GM12878 (cell line): ENCODE measurements at regions not wholly inside any gene's neighbourhood (a gene's known extent, or its start where the extent isn't known, plus 50 kb on each side); places are given as distances from the start of the nearest gene placed in this dataset.

Experiments
- ATAC-seq: fragments of 200-7000 bp; cut with Tn5 transposase; 3 replicates; pipeline ENCODE4 v1.9.1; 2020; ENCODE audit warnings: mild to moderate bottlenecking, moderate library complexity
- BruUV-seq: library from RNA; stranded (reverse); fragments of 400-500 nt; replicated peaks from 2 replicates; lab custom pipeline; 2021; lab: Mats Ljungman, UMichigan
- CTCF ChIA-PET: fragments of 300-600 bp; sonication (Branson Sonifier 250); formaldehyde crosslinking; extraction: SDS; loops from one replicate; lab custom pipeline; 2021; ENCODE audit warnings: inconsistent platforms; lab: Yijun Ruan, JAX
- POLR2A ChIA-PET: fragments of 350-600 bp; formaldehyde crosslinking; extraction: SDS; loops from one replicate; lab custom pipeline; 2021; ENCODE audit warnings: inconsistent platforms; lab: Charles Lee
- RAD21 ChIA-PET: fragments of 300-600 bp; sonication (Branson Sonifier 250); formaldehyde crosslinking; loops from one replicate; lab custom pipeline; 2023; ENCODE audit warnings: antibody characterized with exemption; ENCODE audit not compliant: unreplicated experiment; lab: Charles Lee
- SMC1A ChIA-PET: fragments of 300-600 bp; sonication (Branson Sonifier 250); formaldehyde crosslinking; loops from one replicate; lab custom pipeline; 2023; ENCODE audit not compliant: unreplicated experiment, uncharacterized antibody; lab: Charles Lee
- DNase-seq: peaks from one replicate; pipeline ENCODE4 v3.0.0-alpha.2; 2011; ENCODE audit warnings: low read depth, low spot score
- FAIRE-seq: peaks from 3 replicates; lab custom pipeline; 2011; peaks lifted over from hg19 to GRCh38; lab: Jason Lieb, UNC
- H2AFZ ChIP-seq: 2 replicates; pipeline ENCODE4 v1.6.0; 2011; ENCODE audit warnings: low read depth, low read length, control low read depth; ENCODE audit not compliant: control insufficient read depth
- H3K27ac ChIP-seq: 2 replicates; pipeline ENCODE4 v1.5.1; 2011; ENCODE audit warnings: control low read depth; ENCODE audit not compliant: control insufficient read depth, insufficient read depth
- H3K27me3 ChIP-seq, 2 experiments: replicated peaks in 1 of 2; 2 replicates each; pipeline versions ENCODE4 v1.6.0 to v1.6.1; 2011; ENCODE audit warnings: low read length in 1 of 2; ENCODE audit not compliant: control insufficient read depth in 2 of 2, insufficient read depth in 2 of 2
- H3K36me3 ChIP-seq, 2 experiments: 2 replicates each; pipeline ENCODE4 v1.5.1; 2011; ENCODE audit warnings: low read length in 1 of 2; ENCODE audit not compliant: control insufficient read depth in 2 of 2, insufficient read depth in 2 of 2
- H3K4me1 ChIP-seq: 2 replicates; pipeline ENCODE4 v1.6.1; 2011; ENCODE audit warnings: mild to moderate bottlenecking, low read length, moderate library complexity, mixed read lengths; ENCODE audit not compliant: control insufficient read depth, insufficient read depth
- H3K4me2 ChIP-seq: 2 replicates; pipeline ENCODE4 v1.6.0; 2011; ENCODE audit warnings: control low read depth; ENCODE audit not compliant: control insufficient read depth, insufficient read depth
- H3K4me3 ChIP-seq: fragments of 200-600 bp; sonication (generic); 2 replicates; pipeline ENCODE4 v1.5.1; 2016
- H3K79me2 ChIP-seq: 2 replicates; pipeline ENCODE4 v1.6.0; 2011; ENCODE audit warnings: low read length; ENCODE audit not compliant: control insufficient read depth, insufficient read depth
- H3K9ac ChIP-seq: 2 replicates; pipeline ENCODE4 v1.8.0; 2011; ENCODE audit warnings: low read length, control low read depth, mixed read lengths; ENCODE audit not compliant: control insufficient read depth, insufficient read depth
- H3K9me3 ChIP-seq: replicated peaks from 3 replicates; pipeline ENCODE4 v1.5.1; 2011; ENCODE audit warnings: mild to moderate bottlenecking, low read length; ENCODE audit not compliant: control insufficient read depth, insufficient read depth
- H4K20me1 ChIP-seq: 2 replicates; pipeline ENCODE4 v1.6.0; 2011; ENCODE audit not compliant: control insufficient read depth, insufficient read depth
- BMI1 ChIP-seq: fragments of 450-650 bp; IDR thresholded peaks from 2 replicates; pipeline ENCODE4 v1.6.1; 2016; ENCODE audit warnings: mild to moderate bottlenecking, moderate library complexity, borderline replicate concordance
- CHD2 ChIP-seq: IDR thresholded peaks from 2 replicates; pipeline ENCODE4 v1.6.1; 2011; ENCODE audit warnings: low read depth, low read length, improper control_type of control experiment, borderline replicate concordance
- EZH2 ChIP-seq: IDR thresholded peaks from 2 replicates; pipeline ENCODE4 v1.6.1; 2012; ENCODE audit warnings: low read depth, mild to moderate bottlenecking, control low read depth, inconsistent platforms, low read length, borderline replicate concordance; ENCODE audit not compliant: control insufficient read depth
- KAT2A ChIP-seq: conservative IDR thresholded peaks from 2 replicates; pipeline ENCODE4 v1.6.1; 2011; ENCODE audit warnings: low read depth, low read length; ENCODE audit not compliant: control insufficient read depth
- NFYB ChIP-seq: IDR thresholded peaks from 2 replicates; pipeline ENCODE4 v1.6.1; 2011; ENCODE audit warnings: low read depth, mild to moderate bottlenecking, low read length, improper control_type of control experiment, moderate library complexity; ENCODE audit not compliant: insufficient read depth
- PAX8 ChIP-seq: fragments of 450-650 bp; IDR thresholded peaks from 2 replicates; pipeline ENCODE4 v1.6.1; 2017; ENCODE audit warnings: mild to moderate bottlenecking, moderate library complexity
- PML ChIP-seq: IDR thresholded peaks from 2 replicates; pipeline ENCODE4 v1.6.1; 2012; ENCODE audit warnings: low read length, inconsistent platforms
- RUNX3 ChIP-seq: IDR thresholded peaks from 2 replicates; pipeline ENCODE4 v1.6.1; 2012; ENCODE audit warnings: low read length, inconsistent platforms
- SMAD5 ChIP-seq: IDR thresholded peaks from 2 replicates; pipeline ENCODE4 v1.6.1; 2016; ENCODE audit warnings: antibody characterized with exemption, low read depth
- SREBF1 ChIP-seq: IDR thresholded peaks from 2 replicates; pipeline ENCODE4 v1.6.1; 2012; ENCODE audit warnings: mild to moderate bottlenecking, low read length
- STAT3 ChIP-seq: IDR thresholded peaks from 2 replicates; pipeline ENCODE4 v1.6.1; 2011; ENCODE audit warnings: low read depth, low read length, improper control_type of control experiment
- WGBS: methylation state at CpG from one replicate; pipeline ENCODE4 v1.1.6; 2016; ENCODE audit warnings: low lambda C conversion rate; ENCODE audit not compliant: insufficient replicate concordance, insufficient coverage; ENCODE audit errors: missing lambda C conversion rate; 5-methylcytosine and 5-hydroxymethylcytosine counted together
- in situ Hi-C: fragments of 300-500 bp; cut with MboI; formaldehyde crosslinking; loops from 9 replicates; pipeline ENCODE4 v1.14.3; 2018; ENCODE audit warnings: mixed read lengths
- intact Hi-C: fragments of 100-400 bp; cut with micrococcal nuclease; formaldehyde crosslinking; loops from one replicate; pipeline ENCODE4 v1.14.2; 2022; ENCODE audit not compliant: unreplicated experiment
- TF ChIP-seq, protein P1 (sequence below): fragments of 450-650 bp; IDR thresholded peaks from 2 replicates; pipeline ENCODE4 v1.6.1; 2016; ENCODE audit warnings: mild to moderate bottlenecking, moderate library complexity, borderline replicate concordance
- TF ChIP-seq, protein P2 (sequence below): IDR thresholded peaks from 2 replicates; pipeline ENCODE4 v1.6.1; 2012; ENCODE audit warnings: mild to moderate bottlenecking, low read depth, low read length

DNA sequence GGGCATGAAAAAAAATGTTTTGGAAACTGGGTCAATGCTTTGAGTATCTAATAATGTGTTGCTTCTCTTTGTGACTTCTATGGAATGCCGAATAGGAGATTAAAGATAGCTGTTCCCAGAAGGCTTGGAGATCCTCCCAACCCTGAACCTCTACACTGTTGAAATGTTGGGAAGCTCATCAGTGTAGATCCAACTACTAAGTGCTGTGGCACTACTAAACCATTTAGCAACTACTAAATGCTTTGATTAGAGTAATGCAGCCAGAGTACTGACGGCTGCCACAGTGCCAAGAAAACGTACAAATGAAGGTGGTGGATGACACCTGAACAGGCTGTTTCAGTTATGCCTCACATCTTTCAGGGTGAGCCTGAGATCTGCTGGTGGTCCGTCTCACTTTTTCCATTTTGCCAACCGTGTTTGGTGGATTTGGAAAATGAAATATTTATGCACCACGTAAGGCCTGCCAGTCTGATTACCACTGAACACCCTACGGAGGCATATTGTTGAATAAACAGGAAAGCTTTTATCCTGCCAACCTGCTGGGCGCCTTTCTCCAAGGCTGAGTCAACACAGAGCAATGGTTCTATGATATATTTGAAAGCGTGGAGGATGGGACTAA, 938.0 kb upstream of the FLRT2 start:
- BruUV-seq, result no TSS peak
- H3K9me3 ChIP-seq, result no peaks in the 10 kb centered on the region
- SMC1A ChIA-PET, result interaction anchor here (1.2 kb wide), 1 partner anchor 11 kb away, joined by 3 read pairs; no protein-coding TSS in a partner anchor
- no peak overlapping the region for H3K9ac ChIP-seq
- H2AFZ ChIP-seq, result no peak overlapping the region
- POLR2A ChIA-PET, result no interaction called here
- intact Hi-C loops, result no loop called here
- H3K27me3 ChIP-seq, result no peaks in the 10 kb centered on the region
- no peaks in the 10 kb centered on the region for H4K20me1 ChIP-seq
- no peak for FAIRE-seq
- in situ Hi-C loops, result no loop called here
- RAD21 ChIA-PET, result no interaction called here
- DNase-seq, result no peak
- H3K4me3 ChIP-seq, result no peak overlapping the region
- H3K4me2 ChIP-seq, result no peak overlapping the region
- no peaks in the 10 kb centered on the region for H3K79me2 ChIP-seq
- TF ChIP-seq NFYB, result no peak
- TF ChIP-seq CHD2, result no peak
- no peak for TF ChIP-seq RUNX3
- no peak for TF ChIP-seq SREBF1
- no peak for TF ChIP-seq SMAD5
- TF ChIP-seq BMI1, result no peak
- TF ChIP-seq, protein P1, sequence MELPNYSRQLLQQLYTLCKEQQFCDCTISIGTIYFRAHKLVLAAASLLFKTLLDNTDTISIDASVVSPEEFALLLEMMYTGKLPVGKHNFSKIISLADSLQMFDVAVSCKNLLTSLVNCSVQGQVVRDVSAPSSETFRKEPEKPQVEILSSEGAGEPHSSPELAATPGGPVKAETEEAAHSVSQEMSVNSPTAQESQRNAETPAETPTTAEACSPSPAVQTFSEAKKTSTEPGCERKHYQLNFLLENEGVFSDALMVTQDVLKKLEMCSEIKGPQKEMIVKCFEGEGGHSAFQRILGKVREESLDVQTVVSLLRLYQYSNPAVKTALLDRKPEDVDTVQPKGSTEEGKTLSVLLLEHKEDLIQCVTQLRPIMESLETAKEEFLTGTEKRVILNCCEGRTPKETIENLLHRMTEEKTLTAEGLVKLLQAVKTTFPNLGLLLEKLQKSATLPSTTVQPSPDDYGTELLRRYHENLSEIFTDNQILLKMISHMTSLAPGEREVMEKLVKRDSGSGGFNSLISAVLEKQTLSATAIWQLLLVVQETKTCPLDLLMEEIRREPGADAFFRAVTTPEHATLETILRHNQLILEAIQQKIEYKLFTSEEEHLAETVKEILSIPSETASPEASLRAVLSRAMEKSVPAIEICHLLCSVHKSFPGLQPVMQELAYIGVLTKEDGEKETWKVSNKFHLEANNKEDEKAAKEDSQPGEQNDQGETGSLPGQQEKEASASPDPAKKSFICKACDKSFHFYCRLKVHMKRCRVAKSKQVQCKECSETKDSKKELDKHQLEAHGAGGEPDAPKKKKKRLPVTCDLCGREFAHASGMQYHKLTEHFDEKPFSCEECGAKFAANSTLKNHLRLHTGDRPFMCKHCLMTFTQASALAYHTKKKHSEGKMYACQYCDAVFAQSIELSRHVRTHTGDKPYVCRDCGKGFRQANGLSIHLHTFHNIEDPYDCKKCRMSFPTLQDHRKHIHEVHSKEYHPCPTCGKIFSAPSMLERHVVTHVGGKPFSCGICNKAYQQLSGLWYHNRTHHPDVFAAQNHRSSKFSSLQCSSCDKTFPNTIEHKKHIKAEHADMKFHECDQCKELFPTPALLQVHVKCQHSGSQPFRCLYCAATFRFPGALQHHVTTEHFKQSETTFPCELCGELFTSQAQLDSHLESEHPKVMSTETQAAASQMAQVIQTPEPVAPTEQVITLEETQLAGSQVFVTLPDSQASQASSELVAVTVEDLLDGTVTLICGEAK, result no peak
- TF ChIP-seq KAT2A, result no peak
- no peak for TF ChIP-seq EZH2
- TF ChIP-seq PAX8, result no peak
- no peak for TF ChIP-seq PML
- TF ChIP-seq, protein P2, sequence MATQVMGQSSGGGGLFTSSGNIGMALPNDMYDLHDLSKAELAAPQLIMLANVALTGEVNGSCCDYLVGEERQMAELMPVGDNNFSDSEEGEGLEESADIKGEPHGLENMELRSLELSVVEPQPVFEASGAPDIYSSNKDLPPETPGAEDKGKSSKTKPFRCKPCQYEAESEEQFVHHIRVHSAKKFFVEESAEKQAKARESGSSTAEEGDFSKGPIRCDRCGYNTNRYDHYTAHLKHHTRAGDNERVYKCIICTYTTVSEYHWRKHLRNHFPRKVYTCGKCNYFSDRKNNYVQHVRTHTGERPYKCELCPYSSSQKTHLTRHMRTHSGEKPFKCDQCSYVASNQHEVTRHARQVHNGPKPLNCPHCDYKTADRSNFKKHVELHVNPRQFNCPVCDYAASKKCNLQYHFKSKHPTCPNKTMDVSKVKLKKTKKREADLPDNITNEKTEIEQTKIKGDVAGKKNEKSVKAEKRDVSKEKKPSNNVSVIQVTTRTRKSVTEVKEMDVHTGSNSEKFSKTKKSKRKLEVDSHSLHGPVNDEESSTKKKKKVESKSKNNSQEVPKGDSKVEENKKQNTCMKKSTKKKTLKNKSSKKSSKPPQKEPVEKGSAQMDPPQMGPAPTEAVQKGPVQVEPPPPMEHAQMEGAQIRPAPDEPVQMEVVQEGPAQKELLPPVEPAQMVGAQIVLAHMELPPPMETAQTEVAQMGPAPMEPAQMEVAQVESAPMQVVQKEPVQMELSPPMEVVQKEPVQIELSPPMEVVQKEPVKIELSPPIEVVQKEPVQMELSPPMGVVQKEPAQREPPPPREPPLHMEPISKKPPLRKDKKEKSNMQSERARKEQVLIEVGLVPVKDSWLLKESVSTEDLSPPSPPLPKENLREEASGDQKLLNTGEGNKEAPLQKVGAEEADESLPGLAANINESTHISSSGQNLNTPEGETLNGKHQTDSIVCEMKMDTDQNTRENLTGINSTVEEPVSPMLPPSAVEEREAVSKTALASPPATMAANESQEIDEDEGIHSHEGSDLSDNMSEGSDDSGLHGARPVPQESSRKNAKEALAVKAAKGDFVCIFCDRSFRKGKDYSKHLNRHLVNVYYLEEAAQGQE, result no peak
- TF ChIP-seq STAT3, result no peak
- TF ChIP-seq, all 136 proteins: peak for 0
- CTCF ChIA-PET, result no interaction called here
- no peak for ATAC-seq
- Histone ChIP-seq H3K4me1 (no peaks in the 10 kb centered on the region), H3K27ac (no peak overlapping the region), H3K36me3 (no peaks in the 10 kb centered on the region)
- WGBS, result 22% methylated on average over 9 of the region's 9 CpGs
